Endothelial cell of umbilical vein (primary cell): ENCODE measurements at regions not wholly inside any gene's neighbourhood (a gene's known extent, or its start where the extent isn't known, plus 50 kb on each side); places are given as distances from the start of the nearest gene placed in this dataset.

Experiments used
- CTCF ChIP-seq, 2 donors: IDR thresholded peaks; 1 replicate in 1 of 2; 2 replicates in 1 of 2; pipeline ENCODE4 v1.5.1; 2011; ENCODE audit warnings: low read length in 2 of 2, mild to moderate bottlenecking in 2 of 2, moderate library complexity in 2 of 2, control low read depth in 1 of 2, inconsistent platforms in 1 of 2, low read depth in 1 of 2; ENCODE audit not compliant: insufficient read depth in 1 of 2; ENCODE audit errors: extremely low read depth in 1 of 2
- EZH2 ChIP-seq: IDR thresholded peaks from 2 replicates; pipeline ENCODE4 v1.6.1; 2012; ENCODE audit warnings: borderline replicate concordance, low read depth, mild to moderate bottlenecking, moderate library complexity, low read length, inconsistent platforms; ENCODE audit not compliant: severe bottlenecking
- FOS ChIP-seq: IDR thresholded peaks from 2 replicates; pipeline ENCODE4 v1.6.1; 2011; ENCODE audit warnings: mild to moderate bottlenecking, low read length, moderate library complexity, borderline replicate concordance; ENCODE audit not compliant: insufficient read depth
- GATA2 ChIP-seq: IDR thresholded peaks from 2 replicates; pipeline ENCODE4 v1.7.0; 2011; ENCODE audit warnings: low read depth, mild to moderate bottlenecking, moderate library complexity, mixed read lengths, low read length; ENCODE audit not compliant: insufficient read length, insufficient read depth
- JUN ChIP-seq: IDR thresholded peaks from 2 replicates; pipeline ENCODE4 v1.6.1; 2011; ENCODE audit warnings: borderline replicate concordance, low read depth; ENCODE audit not compliant: insufficient read length, insufficient read depth
- MAX ChIP-seq: IDR thresholded peaks from 2 replicates; pipeline ENCODE4 v1.6.1; 2011; ENCODE audit not compliant: insufficient read depth, insufficient read length
- MYC ChIP-seq: IDR thresholded peaks from one replicate; pipeline ENCODE4 v1.6.1; 2011; ENCODE audit warnings: mild to moderate bottlenecking, low read depth, low read length
- POLR2A ChIP-seq: IDR thresholded peaks from 2 replicates; pipeline ENCODE4 v1.6.1; 2012; ENCODE audit warnings: low read depth, mild to moderate bottlenecking, control low read depth, low read length
- POLR2AphosphoS5 ChIP-seq: IDR thresholded peaks from 2 replicates; pipeline ENCODE4 v1.6.1; 2012; ENCODE audit warnings: low read depth, mild to moderate bottlenecking, control low read depth, low read length, moderate library complexity; ENCODE audit not compliant: insufficient read depth

GRCh38 chr1:60387175-60387574 lies 313.6 kb upstream of the C1orf87 start:
- TF ChIP-seq EZH2 (no peak), CTCF (IDR thresholded peaks at IDR 0.05; ENCODE audit: extremely low read depth in 1 of 2, insufficient read depth in 1 of 2, low read depth in 1 of 2, low read length in 2 of 2) (no peak), MAX (no peak), POLR2A (no peak), FOS (no peak), POLR2AphosphoS5 (no peak), JUN (no peak), GATA2 (no peak), MYC (no peak)
